ENCODE measurements at regions not wholly inside any gene's neighbourhood (a gene's known extent, or its start where the extent isn't known, plus 50 kb on each side); places are given as distances from the start of the nearest gene placed in this dataset.

DNA sequence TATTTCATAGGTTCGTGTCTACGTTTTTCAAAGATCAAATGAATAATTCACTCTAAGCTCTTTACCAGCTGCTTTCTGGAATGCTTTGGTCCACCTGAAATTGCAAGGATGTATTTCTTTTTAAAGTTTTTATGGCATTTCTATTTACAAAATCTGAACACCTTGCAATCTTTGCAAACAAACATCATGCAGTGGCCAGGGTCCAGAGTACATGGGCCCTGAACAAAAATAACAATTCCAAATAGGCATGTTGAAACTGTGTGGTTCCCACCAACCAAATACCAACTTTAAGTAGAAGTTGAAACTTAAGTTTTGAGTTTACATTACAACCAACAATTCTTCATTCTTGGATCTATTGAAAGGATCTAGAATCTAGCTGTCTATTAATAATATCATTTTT, 180.1 kb upstream of the FTMT start:
- TF ChIP-seq, protein P1, sequence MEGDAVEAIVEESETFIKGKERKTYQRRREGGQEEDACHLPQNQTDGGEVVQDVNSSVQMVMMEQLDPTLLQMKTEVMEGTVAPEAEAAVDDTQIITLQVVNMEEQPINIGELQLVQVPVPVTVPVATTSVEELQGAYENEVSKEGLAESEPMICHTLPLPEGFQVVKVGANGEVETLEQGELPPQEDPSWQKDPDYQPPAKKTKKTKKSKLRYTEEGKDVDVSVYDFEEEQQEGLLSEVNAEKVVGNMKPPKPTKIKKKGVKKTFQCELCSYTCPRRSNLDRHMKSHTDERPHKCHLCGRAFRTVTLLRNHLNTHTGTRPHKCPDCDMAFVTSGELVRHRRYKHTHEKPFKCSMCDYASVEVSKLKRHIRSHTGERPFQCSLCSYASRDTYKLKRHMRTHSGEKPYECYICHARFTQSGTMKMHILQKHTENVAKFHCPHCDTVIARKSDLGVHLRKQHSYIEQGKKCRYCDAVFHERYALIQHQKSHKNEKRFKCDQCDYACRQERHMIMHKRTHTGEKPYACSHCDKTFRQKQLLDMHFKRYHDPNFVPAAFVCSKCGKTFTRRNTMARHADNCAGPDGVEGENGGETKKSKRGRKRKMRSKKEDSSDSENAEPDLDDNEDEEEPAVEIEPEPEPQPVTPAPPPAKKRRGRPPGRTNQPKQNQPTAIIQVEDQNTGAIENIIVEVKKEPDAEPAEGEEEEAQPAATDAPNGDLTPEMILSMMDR (IDR thresholded peaks at IDR 0.05), result no peak
- no peak for TF ChIP-seq POLR2A (IDR thresholded peaks at IDR 0.05)

Data from sigmoid colon (tissue), 3 donors.